HEK293T (cell line): ENCODE measurements at regions not wholly inside any gene's neighbourhood (a gene's known extent, or its start where the extent isn't known, plus 50 kb on each side); places are given as distances from the start of the nearest gene placed in this dataset.

Experiments used
- LEF1 ChIP-seq: fragments of 450-650 bp; IDR thresholded peaks from 2 replicates; pipeline ENCODE4 v1.6.1; 2017; ENCODE audit warnings: mild to moderate bottlenecking, borderline replicate concordance
- NFRKB ChIP-seq: fragments of 450-650 bp; IDR thresholded peaks from 2 replicates; pipeline ENCODE4 v1.6.1; 2016; ENCODE audit warnings: mild to moderate bottlenecking, moderate library complexity
- SP1 ChIP-seq: fragments of 450-650 bp; IDR thresholded peaks from 2 replicates; pipeline ENCODE4 v1.6.1; 2017
- TARDBP ChIP-seq: fragments of 450-650 bp; IDR thresholded peaks from 2 replicates; pipeline ENCODE4 v1.6.1; 2016

DNA sequence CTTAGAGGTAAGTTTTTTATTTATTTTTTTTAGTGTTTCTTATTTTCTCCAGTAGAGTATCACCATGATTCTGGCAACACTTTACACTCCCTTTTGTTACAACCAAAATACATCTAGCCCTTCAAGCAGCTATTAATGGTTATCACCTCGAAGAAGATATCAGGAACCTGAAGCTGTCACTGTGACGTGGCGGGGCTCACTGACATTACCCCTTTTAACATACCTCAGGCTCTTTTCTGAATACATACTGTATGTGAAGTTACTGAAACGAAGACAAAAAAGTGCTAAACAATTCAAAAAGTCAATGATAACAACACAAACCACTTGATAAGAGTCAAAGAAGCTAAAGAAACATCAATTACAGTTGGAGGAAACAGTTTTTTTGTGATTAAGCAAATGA lies 1218.7 kb downstream of the EFNB2 start:
- no peak for TF ChIP-seq LEF1
- no peak for TF ChIP-seq TARDBP
- TF ChIP-seq SP1, result no peak
- no peak for TF ChIP-seq NFRKB
